RWPE1 (cell line): ENCODE measurements at regions not wholly inside any gene's neighbourhood (a gene's known extent, or its start where the extent isn't known, plus 50 kb on each side); places are given as distances from the start of the nearest gene placed in this dataset.
"Not testable (repeated sequence)": the region's sequence is repeated elsewhere in the genome, so short reads cannot be mapped to it uniquely, and the experiment has no call there.

Source experiments
- CTCF ChIA-PET: fragments of 350-600 bp; sonication (Branson Sonifier 250); formaldehyde crosslinking; extraction: SDS; loops from one replicate; lab custom pipeline; 2021; lab: Yijun Ruan, JAX
- POLR2A ChIA-PET: fragments of 400-600 bp; formaldehyde crosslinking; extraction: SDS; loops from one replicate; lab custom pipeline; 2020; ENCODE audit warnings: antibody characterized with exemption; ENCODE audit not compliant: low non-redundant PET; lab: Yijun Ruan, JAX
- DNase-seq: peaks from one replicate; pipeline ENCODE4 v3.0.0; 2012; ENCODE audit warnings: low spot score
- H3K27ac ChIP-seq: fragments of 450-650 bp; 2 replicates; pipeline ENCODE4 v1.5.1; 2017
- CTCF ChIP-seq: fragments of 450-650 bp; conservative IDR thresholded peaks from 2 replicates; pipeline ENCODE4 v1.5.1; 2017; ENCODE audit warnings: low read depth, mild to moderate bottlenecking

- TF ChIP-seq CTCF: no peak
- CTCF ChIA-PET: interaction anchor here (0.7 kb wide), 1 partner anchor 133 kb away, joined by 3 read pairs; no protein-coding TSS in a partner anchor
- POLR2A ChIA-PET: no interaction called here
- no peak overlapping the region for H3K27ac ChIP-seq
- no peak for DNase-seq
Observed at GRCh38 chr14:30468354-30468753, 90.6 kb upstream of the G2E3 start.

GRCh38 chr14:30471980-30472379 is 87.0 kb upstream of the G2E3 start:
- TF ChIP-seq CTCF: no peak
- no peak for DNase-seq
- ChIA-PET CTCF (no interaction called here), POLR2A (no interaction called here)
- no peak overlapping the region for H3K27ac ChIP-seq

GRCh38 chr14:30473846-30474696 is 84.9 kb upstream of the G2E3 start:
- POLR2A ChIA-PET, CTCF ChIA-PET, DNase-seq, H3K27ac ChIP-seq: not testable (repeated sequence)

GRCh38 chr14:30482276-30482675 is 76.7 kb upstream of the G2E3 start:
- TF ChIP-seq CTCF: no peak
- ChIA-PET POLR2A (no interaction called here), CTCF (no interaction called here)
- DNase-seq: no peak
- H3K27ac ChIP-seq: no peak overlapping the region

GRCh38 chr14:30484201-30484600 is 74.8 kb upstream of the G2E3 start:
- no peak for DNase-seq
- TF ChIP-seq CTCF: no peak
- no peak overlapping the region for H3K27ac ChIP-seq
- ChIA-PET CTCF (no interaction called here), POLR2A (no interaction called here)

GRCh38 chr14:30484976-30485375 is 74.0 kb upstream of the G2E3 start:
- POLR2A ChIA-PET: no interaction called here
- no peak for TF ChIP-seq CTCF
- no peak overlapping the region for H3K27ac ChIP-seq
- CTCF ChIA-PET: no interaction called here
- DNase-seq: no peak

GRCh38 chr14:30496852-30497251 is 62.1 kb upstream of the G2E3 start:
- POLR2A ChIA-PET: no interaction called here

More at GRCh38 chr14:30496852-30497251, 62.1 kb upstream of the G2E3 start:
- TF ChIP-seq CTCF: no peak
- CTCF ChIA-PET: no interaction called here
- no peak for DNase-seq
- no peak overlapping the region for H3K27ac ChIP-seq
